ENCODE measurements at regions not wholly inside any gene's neighbourhood (a gene's known extent, or its start where the extent isn't known, plus 50 kb on each side); places are given as distances from the start of the nearest gene placed in this dataset.
A peak's percentile ranks its signal among the peaks of the same experiment; 100 is the strongest.

DNA sequence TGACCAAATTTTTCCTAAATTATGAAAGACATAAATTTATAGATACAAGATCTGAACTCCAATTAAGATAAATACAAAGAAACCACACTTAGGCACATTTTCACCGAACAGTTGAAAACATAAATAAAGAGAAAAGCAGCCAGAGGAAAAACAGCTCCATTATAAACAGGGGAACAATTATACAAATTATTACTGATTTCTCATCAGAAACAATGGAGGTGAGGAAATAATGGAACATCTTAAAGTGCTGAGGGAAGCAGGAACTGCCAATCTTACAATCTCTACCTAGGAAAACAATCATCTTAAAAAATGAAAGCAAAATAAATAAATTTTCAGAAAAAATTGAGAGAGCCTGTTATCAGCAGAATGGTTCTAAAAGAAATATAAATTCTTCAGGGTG is 234.4 kb upstream of the PMFBP1 start:
- DNase-seq (ENCODE audit: low spot score): no peak

DNA sequence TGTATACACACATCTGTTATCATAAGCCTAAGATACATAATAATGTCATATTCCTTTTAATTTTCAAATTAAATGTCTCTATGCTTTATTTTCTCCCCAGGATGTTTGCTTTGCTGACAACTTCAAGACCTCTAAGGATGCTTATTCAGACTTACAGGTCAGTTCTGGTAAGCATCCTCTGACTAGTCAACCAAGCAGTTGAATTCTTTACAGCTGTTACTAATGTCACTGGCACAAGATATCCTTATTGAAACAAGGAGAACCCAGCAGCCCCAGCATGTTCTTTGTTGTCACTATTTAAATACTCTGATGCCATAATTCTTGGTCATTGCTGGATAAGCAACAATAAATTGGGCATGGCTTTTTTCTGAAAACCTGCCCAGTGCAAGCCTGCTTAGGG is 232.3 kb upstream of the PMFBP1 start:
- DNase-seq (ENCODE audit: low spot score): no peak

DNA sequence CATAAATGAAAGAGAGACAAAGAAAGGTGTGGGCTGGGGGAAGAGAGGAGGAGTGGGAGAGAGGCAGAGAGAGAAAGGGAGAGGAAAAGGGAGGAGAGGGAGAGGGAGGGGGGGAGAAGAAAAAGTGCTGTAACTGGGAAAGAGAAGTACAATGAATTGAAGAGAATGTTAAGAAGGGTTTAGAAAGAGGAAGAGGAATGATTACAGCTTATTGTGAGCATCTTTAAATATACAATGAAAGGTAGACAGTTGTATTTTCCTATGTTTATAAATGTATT is 229.1 kb upstream of the PMFBP1 start:
- DNase-seq (ENCODE audit: low spot score): no peak

DNA sequence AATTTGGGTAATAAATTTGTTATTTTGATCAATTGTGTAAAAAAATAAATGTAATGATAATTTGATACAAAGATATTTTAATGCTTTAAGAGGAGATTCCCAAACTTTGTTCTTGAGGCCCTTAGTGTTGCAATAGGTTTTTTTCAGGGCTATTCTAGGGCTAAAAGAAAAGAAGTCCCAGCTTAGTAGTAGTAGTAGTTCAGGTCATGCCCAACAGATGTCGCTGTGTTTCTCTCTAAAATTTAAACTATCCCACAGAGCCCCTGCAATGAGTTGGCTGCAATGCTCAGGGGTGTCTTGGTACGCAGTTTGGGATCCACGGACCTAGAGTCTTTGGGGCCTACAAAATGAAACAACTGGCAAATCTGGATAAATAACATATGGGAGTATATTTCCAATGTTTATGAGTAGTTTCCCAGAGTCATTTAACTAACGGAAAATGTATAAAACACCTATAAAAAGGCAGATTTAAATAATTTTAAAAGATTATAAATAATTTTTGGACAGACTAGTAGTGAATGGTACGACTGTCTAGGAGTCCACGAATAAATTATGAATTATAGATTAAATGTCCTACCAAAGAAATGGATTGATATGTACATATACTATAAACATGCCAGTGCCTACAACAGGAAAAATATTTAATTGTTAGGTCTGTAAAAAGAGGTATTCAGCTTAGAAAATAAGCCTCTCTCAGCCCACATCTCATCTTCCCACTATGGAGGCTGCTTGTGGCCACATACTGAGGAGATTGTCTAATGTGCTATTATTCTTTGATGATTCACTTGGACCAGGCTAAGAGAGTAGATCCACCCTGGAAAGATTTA is 228.5 kb upstream of the PMFBP1 start:
- peak; percentile 73 for DNase-seq (ENCODE audit: low spot score)

DNA sequence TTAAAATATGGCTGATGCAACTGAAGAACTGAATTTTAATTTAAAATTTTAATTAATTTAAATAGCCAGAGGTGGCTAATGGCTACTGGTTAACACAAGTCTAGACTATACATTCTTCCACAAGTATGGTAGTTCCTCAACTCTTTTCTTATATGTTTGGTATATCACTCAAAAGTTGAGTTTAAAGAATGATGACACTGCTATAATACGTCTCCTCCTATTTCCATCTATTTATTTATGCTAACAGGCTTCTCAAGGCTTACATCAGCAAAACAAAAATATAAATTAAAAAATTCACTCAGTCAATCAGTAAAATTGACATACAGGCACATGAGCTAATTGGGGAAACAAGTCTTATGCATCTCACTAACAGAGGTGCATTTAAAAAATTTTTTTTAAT is 227.9 kb upstream of the PMFBP1 start:
- DNase-seq (ENCODE audit: low spot score): no peak

DNA sequence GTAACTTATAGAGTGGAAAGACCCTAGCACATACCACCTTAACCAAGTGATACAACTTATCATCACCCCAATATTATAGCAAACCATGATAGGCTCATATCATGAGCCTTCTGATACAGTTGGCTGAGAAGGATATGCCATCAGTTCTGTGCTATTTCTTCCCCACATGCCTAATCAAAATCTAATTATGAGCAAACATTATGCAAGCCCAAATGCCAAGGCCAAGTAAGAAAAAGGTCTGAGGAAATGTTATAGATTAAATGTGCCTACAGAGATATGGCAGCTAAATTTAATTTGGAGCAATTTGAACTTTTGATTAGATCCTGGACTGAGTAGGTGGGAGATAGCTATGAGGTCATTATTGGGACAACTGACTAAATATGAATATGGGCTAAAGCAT is 225.9 kb upstream of the PMFBP1 start:
- no peak for DNase-seq (ENCODE audit: low spot score)

DNA sequence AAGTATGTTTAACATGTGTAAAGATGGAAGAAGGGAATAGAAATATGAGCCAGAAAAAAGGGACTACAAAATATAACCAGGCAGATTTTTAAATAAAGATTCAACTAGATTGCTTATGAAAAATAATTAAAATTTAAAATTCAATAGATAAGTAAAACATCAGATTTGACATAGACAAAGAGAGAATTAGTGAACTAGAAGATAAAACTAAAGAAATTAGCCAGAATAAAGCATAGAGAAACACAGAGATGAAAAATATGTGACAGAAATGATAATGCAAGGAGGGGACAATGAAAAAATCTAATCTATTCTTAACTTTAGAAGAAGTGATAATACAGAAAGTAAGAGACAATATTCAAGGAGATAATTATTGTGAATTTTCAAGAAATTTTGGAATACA is 222.6 kb upstream of the PMFBP1 start:
- no peak for DNase-seq (ENCODE audit: low spot score)

DNA sequence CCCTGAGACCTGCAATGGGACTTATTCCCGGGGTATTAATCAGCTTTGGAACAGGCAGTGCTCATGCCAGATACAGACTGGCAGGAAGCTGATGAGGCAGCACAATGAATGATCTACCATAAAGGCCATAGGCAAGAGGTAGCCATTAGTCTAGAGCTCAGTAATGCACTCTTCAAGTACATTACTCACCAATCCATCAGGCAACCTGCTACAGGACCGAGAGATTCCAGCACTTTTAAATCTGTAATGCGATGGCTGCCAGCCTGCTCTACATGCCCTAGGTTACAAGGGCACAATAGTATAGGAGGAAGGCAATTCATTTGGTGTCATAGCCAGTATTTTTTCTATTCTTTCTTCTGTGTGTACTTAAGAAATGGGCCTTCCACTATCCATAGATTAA is 217.8 kb upstream of the PMFBP1 start:
- DNase-seq (ENCODE audit: low spot score): no peak

DNA sequence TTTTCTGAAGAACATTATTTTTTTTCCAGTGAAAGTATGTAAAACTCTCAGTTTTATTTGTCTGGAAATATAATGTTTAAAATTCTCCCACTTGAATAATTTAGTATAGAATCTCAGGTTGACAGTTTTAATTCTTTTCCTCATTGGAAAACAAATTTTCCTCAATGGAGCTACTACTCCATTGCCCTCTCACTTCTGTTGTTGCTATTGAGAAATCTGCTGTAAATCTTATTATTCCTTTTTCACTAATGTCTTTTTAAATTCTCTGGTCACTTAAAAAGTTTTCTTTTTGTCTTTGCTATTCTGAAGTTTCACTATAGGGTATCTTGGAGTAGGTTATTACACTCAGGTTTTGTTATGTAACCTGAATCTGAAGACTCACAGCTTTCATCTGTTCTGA is 216.1 kb upstream of the PMFBP1 start:
- no peak for DNase-seq (ENCODE audit: low spot score)

DNA sequence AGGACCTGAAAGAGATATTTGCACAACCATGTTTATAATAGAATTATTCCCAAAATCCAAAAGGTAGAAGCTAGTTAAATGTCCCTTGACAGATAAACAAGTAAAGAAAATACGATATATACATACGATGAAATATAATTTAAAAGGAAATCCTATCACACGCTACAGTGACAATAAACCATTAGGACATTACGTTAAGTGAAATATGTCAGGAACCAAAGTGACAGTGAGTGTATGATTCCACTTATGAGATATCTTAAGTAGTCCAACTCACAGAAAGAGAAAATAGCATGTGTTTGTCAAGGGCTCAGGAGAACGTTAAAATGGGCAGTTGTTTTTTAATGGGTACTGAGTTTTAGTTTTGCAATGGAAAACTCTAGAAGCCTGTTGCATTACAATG is 212.7 kb upstream of the PMFBP1 start:
- no peak for DNase-seq (ENCODE audit: low spot score)

DNA sequence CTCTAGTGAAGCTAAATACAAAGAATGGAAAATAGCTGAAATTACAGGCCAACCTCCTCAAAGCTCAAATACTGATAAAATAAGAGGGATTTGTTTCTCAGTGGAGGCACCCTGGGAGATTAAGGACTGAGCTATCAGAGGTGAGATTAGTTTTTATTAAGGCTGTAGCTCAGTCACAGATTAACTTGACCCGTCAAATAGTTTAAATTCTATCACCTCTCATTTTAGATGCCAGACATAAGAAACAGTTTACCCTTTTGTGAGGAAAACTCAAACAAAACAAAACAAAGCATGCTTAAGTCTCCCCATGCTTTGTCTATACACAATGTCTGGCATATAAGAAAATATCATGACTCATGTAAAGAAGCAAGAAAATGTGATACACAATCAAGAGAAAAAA is 208.3 kb upstream of the PMFBP1 start:
- DNase-seq (ENCODE audit: low spot score): no peak

DNA sequence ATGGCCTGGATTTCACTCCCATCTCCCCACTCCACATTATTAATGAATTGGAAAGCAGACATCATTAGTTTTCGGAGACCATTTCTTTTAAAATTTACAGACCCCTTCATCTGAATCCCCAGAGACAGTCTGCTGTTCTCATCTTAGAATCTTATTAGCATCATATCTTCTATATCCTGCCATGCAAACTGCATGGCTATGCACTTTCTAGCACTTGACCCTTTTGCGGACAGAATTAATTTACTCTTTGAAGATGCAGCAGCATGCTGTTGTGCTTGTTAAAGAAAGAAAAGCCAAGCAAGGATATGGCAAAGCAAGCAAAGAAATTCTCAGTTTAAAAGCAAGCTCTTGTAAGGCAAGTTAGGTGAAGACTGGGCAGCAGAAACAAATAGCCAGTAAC is 201.2 kb upstream of the PMFBP1 start:
- no peak for DNase-seq (ENCODE audit: low spot score)

DNA sequence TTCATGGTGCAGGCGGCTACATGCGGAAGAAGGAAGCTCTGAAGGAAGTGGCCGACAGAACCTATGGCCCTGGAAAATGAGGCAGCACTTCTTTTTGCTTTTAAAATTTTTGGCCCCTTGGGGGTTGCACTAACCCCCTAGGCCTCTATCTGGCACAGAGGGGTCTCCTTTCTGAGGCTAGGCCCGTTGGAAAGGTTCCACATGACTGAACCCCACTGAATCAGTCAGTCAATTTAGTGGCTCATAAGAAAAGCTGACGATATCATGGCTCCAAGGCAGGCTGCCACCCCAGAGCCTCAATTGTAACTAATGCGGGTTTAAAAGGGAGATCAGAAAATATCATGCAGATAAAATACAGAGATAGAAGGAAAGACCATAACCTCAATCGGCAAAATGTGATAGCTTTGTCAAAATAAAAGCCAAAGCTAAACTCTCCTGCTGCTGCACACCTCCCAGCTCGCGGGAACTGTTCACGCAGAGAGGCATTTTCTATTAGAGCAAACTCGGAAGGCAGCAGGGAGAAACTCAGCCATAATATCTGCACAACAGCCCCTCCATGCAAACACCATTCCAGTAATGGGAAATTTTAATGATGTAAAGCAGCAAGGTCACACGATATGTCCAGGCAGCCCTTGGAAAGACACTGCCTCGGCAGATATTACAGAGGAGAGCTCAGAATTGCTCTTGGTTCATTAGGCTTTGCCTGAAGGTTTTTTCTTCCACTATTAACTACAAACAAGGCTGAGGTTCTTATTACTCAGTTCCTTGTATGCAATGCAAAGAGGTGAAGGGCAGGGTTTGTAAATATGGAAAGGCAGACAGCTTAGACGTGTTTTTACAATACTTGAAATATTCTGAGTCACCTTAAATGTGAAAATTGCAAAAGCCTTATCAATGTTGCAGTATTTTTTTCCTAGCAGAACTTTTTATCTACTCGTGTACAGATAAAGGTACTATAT is 200.4 kb upstream of the PMFBP1 start:
- no peak for DNase-seq (ENCODE audit: low spot score)

DNA sequence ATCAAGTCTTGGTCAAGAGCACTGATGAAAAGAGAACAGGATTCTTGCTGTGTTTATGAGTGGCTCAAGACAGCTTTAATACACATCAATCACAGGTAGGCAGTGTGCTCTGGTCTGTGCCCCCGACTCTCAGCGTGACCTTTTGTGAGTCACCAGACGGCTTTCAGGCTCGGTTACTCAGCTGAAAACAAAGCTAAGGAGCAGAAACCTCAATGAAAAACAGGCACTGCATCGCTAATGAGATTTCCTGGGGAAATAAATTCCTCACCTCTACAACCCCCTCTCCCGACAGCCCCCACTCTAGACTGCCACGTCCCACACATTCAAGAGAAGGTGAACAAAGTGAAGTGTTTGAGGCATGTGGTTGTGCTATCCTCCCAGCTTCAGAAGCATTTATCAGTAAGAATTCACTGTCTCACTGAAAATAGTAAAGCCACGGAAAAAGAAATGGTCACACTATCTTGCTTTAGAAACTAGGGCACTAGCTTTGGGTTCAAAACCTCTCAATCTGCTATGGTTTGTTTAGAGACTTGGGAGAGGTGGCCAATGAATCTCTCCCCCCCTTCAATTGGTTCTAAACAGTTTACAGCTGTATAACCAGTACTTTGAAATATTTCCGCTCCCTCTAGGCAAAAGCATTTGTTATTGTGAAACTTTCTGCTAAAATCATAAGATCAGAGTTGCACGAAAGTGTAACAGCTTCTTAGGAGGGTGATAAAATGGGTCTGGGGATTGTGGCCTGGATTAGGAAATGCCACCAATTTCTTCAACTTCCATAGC is 199.5 kb upstream of the PMFBP1 start:
- DNase-seq (ENCODE audit: low spot score): no peak

DNA sequence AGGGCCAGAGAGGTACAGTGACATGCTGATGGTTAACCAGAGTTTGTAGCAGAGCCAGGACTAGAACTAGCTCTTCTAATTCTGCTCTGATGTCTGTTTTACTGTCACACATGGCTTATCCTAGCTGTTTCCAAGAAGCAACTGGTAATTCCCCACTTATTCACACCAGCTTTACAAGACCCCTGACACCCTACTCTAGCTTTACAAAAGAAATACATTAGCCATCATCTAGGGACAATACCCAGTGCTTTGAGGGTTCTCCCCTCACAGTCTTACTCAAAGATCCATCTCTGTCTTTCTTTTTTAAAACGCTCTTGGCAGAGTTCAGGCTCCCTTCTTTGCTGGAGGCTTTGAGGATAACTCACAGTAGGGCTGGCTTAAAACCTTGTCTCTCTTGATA is 197.3 kb upstream of the PMFBP1 start:
- DNase-seq (ENCODE audit: low spot score): no peak

DNA sequence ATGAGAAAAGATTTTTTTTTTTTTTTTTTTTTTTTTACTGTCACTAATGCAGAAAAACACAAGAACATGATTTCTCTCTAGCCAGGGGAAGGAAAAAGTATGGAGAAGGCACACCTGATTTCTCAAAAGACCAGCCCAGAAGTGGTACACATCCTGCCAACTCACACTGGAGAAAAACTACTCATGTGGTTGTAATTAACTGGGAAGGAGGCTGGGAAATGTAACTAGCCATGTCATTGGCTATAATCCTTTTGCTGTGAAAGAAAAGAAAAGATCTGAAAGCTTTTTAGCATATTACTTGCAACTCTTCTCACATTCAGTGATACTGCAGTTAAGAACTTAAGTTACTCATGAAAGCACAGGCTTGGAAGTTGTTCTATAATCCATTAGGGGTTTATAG is 195.9 kb upstream of the PMFBP1 start:
- no peak for DNase-seq (ENCODE audit: low spot score)

DNA sequence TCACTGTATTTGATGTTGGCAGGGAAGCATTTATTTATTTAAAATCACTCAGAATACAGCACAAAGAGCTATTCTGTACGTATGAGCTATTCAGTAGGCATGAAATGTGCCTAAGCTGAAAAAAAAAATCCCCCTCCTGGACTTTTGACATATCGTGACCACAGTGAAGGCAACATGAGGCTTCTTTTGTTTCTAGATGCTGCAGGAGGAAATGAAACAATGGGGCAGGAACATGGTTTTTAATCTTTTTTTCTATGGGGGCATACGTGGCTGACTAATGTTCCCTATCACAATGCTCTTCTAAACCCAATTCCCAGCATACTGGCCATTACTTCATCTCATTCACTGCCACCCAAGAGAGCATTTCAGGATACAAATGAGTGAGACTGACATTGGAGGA is 191.0 kb upstream of the PMFBP1 start:
- DNase-seq (ENCODE audit: low spot score): no peak

DNA sequence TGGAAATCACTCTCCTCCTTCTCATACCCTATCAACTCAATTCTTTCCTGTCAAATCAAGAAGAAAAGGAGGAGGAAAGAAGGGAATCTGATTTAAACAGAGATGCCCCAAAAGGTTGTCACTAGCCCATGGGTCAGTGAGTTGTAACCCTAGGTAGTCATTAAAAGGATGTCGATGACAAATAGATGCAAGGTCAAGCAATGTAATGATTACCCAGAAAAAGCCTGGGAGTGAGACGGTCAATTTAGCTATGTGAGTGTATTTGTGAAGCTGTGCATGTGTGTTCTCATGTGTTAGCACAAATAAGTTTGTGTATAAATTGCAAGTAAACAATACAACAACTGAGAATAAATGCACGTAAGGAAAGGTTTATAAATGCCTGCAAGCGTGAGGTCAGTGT is 190.5 kb upstream of the PMFBP1 start:
- DNase-seq (ENCODE audit: low spot score): no peak

DNA sequence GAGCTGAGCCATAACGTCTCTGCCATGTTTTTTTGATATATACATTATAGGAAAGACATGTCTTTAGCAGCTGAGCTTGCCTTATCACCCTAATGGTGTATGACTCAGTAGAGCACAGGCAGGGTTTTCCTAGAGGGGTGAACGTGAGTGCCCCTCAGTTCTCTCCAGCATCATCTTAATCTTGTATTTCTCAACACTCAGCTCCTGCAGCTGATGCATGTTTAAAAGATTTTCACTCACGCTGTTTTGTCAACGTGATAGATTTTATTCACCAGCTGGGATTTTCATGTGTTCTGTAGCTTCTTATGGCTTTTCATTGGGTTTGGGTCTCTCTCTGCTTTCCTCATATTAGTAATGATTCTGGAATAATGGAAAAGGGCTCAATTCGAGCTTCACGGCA is 186.0 kb upstream of the PMFBP1 start:
- DNase-seq (ENCODE audit: low spot score): no peak

DNA sequence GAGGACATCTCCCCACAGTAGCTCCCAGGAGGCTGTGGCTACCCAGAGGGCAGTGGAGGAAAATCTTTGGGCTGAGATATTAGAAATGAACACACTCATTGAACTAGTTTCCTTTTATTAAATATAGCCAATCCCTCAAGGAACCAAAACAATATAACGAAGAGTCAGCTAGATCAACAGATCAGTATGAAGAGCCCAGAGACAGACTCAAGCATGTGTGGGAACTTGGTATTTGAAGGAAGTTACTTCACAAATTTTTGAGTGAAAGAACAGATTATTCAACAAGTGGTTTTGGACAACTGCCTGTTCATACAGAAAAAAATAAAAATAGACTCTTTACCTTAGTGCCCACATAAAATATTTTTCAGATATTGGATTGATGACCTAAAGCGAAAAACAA is 183.6 kb upstream of the PMFBP1 start:
- DNase-seq (ENCODE audit: low spot score): no peak

DNA sequence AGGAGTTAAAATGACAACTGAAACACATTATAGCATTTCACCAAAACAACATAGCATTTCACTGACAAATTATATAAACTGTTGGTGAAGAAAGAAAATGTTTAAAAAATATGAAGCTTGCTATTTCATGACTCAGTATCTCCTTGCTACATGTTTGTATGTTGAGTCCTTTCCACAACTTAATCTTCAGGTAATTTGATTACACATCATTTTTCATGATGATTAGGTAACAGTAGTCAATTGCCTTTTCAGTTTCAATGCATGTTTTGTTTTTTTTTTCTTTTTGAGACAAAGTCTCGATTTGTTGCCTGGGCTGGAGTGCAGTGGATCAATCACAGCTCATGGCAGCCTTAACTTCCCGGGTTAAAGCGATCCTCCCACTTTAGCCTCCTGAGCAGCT is 177.8 kb upstream of the PMFBP1 start:
- no peak for DNase-seq (ENCODE audit: low spot score)

DNA sequence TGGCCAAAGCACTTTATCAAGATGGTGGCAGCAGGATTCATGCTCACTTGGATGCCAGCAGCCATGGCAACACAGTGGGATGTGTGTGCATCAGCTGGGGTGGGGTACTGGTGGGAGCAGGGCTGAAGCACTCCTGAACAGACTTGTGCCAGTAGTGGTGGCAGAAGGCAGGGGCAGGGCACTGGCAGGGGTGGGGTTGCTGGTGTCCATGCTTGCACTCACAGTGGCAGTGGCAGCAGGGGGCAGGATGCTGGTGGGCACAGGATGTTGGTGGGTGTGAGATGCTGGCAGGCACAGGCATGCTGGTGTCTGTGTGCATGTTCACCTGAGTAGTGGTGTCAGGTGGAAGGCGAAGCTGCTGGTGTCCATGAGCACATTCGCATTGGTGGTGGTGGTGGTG is 161.0 kb upstream of the PMFBP1 start:
- DNase-seq (ENCODE audit: low spot score): no peak

DNA sequence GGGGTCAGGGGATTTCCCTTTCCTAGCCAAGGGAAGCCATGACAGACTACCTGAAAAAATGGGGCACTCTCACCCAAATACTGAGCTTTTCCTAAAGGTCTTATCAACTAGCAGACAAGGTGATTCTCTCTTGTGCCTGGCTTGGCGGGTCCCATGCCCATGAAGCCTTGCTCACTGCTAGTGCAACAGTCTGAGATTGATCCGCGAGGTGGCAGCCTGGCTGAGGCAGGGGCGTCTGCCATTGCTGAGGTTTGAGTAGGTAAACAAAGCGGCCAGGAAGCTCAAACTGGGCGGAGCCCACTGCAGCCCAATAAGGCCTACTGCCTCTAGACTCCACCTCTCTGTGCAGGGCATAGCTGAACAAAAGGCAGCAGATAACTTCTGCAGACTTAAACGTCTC is 152.6 kb upstream of the PMFBP1 start:
- no peak for DNase-seq (ENCODE audit: low spot score)

Measured in RKO (cell line).